HG03378 (cell line): ENCODE measurements at regions not wholly inside any gene's neighbourhood (a gene's known extent, or its start where the extent isn't known, plus 50 kb on each side); places are given as distances from the start of the nearest gene placed in this dataset.
A peak's percentile ranks its signal among the peaks of the same experiment; 100 is the strongest.

Experiments
- ATAC-seq: cut with Tn5 transposase; IDR thresholded peaks from one replicate; pipeline ENCODE4 v1.9.1; 2021; ENCODE audit warnings: mild to moderate bottlenecking, moderate library complexity; ENCODE audit not compliant: unreplicated experiment

GRCh38 chr2:156165742-156166141, 166.8 kb downstream of the NR4A2 start:
- ATAC-seq, result no peak

GRCh38 chr2:156164091-156164720, 168.3 kb downstream of the NR4A2 start:
- no peak for ATAC-seq

- ATAC-seq, result no peak
Measured at GRCh38 chr2:156158808-156159207, 173.7 kb downstream of the NR4A2 start.

- no peak for ATAC-seq
Measured at GRCh38 chr2:156157670-156158069, 174.9 kb downstream of the NR4A2 start.

GRCh38 chr2:156156580-156156979, 175.9 kb downstream of the NR4A2 start:
- ATAC-seq, result no peak

GRCh38 chr2:156155319-156155718, 177.2 kb downstream of the NR4A2 start:
- ATAC-seq, result no peak

DNA sequence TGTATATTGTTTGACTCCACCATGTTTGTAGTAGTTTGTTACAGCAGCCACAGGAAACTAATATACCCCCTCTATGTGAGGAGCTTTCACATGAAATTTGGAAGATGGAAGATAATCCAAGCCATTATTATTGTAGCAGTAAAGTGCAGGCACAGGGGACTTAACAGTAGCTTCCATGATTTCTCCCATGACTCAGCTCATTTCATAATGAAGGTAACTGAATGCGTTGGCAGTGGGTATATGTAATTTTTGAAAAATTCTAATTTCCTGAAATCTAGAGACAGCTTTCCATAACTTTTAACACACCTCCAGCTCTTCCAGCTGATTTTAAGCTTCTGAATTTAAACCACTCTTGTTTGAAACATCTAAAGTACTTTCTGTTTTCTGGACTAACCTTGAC, 181.2 kb downstream of the NR4A2 start:
- ATAC-seq, result no peak

- ATAC-seq, result peak; percentile 92
Measured at GRCh38 chr2:156147594-156148330, 184.8 kb downstream of the NR4A2 start.

- ATAC-seq, result no peak
Measured at GRCh38 chr2:156145976-156146375, 186.5 kb downstream of the NR4A2 start.

DNA sequence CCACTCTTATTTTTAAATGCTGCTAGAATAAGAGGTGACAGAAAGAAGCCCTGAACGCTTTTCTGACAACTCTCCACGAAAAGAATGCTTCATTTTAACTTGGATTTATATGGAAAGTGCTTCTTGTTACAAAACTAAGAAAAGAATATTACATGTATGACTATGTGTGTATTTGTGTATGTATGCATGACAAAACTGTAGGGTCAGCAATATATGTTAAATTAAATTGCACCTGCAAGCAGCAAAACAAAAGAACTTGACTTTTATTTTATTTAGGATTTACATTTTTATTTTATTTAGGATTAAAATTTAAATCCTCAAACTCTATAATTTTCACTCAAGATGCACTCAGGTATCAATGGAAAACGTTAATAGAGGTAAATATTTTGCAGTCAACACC, 187.1 kb downstream of the NR4A2 start:
- no peak for ATAC-seq

DNA sequence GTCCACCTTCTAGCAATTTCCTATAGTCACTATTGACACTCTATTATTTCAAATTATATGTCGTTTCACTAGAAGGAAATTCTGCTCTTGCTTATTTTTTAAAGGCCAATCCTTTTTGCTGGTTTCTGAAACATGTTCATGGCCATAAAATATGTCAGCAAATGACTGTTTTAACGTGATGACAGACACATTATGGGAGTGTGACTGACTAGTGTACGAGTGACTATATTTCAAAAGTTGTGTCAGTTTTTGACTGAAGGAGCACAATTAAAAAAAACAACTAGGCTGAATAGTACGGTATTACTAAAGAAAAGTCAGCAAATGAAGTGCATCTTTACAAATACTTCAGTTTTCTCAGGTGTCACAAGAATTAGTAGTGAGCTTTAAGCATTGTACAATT, 196.0 kb downstream of the NR4A2 start:
- ATAC-seq, result no peak

- ATAC-seq, result no peak
Measured at GRCh38 chr2:156134887-156135286, 197.6 kb downstream of the NR4A2 start.

DNA sequence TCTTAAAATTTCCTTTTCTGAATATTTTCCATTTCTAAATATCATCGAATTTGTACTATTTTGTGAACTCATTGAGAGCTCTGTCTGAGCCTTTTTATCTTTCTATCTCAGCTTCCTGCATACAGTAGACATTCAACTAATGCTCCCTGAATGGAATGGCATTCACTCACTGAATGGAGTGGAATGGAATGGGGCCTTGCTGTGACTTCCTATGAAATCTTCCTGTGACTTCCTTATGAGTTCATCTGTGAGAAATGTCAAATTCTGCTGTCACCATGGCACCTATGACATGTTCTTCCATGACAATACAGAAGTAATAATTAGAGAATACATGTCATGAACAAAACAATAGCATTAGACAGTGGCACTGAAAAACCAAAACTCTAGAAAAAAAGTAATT, 199.6 kb downstream of the NR4A2 start:
- ATAC-seq, result no peak

GRCh38 chr2:156132130-156132529, 200.4 kb downstream of the NR4A2 start:
- ATAC-seq, result no peak

DNA sequence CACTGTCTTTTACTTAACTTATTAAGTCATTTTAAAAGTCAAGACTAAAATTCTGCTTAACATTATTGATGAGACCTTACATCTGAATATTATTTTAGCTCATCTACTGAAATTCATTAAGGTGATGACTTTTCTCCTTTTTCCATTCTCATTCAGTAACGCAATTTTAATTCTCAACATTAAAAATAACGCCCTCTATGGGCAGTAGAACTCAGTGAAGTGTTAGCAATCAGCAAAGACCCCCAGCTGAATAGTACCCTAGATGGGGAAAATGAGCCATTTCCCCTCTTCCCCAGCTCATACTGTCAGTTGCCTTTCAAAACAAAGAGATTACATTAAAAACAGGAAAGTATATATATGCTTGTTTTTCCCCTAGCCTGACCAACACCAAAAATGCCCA, 203.3 kb downstream of the NR4A2 start:
- ATAC-seq, result no peak

DNA sequence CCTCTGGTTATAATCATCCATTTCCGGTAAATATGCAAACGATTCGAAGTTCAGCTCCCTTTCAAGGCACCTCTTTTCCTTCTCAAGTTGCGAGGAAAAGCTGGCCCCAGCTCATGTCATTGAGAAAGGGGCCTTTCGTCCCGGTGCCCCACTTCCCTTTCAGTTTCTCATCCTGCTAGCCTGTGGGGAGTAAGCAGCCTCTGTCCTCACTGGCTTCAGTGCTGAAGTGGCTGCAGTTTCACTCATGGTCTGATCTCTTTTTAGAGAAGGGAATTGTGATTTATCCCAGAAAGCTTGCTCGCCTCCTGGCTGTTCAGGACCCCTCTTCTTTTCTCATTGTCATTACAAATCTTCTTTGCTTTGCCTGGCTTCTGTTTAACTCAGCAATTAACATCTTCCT, 207.5 kb downstream of the NR4A2 start:
- no peak for ATAC-seq

DNA sequence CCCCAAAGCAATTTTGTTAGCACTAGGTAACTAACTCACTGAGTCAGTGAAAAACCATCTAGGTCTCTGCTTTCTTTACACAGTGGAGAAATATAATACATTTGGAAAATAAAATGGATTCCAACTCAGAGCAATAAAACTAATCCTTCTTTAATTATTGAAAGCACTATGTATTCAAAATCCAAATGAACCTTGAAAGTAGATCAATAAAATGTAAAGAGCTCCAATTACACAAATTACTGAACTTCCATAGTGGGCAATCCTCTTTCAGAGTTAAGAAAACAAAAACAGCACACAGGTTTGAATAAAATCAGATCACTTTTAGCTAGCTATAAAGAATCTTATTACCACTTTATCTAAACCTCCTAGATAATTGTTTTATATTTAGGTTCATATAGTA, 208.1 kb downstream of the NR4A2 start:
- no peak for ATAC-seq

- no peak for ATAC-seq
Measured at GRCh38 chr2:156118753-156119416, 213.6 kb downstream of the NR4A2 start.

DNA sequence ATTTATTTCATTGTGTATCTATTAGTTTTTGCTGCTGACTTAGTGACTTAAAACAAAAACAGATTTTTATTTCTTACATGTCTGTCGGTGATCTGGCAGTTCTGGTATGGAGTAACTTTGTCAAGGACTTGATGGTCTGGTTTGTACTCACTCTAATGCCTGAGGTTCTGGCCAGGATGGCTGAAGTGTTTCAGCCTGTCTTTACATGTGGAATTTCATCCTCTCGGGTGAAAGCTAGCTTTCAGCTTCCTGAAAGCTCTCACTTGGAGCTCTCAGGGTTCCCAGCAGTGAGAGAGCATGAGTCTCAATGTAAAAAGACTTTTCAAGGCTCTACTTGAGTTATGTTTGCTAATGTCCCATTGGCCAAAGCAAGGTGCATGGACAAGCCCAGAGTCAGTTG, 216.4 kb downstream of the NR4A2 start:
- ATAC-seq, result no peak

DNA sequence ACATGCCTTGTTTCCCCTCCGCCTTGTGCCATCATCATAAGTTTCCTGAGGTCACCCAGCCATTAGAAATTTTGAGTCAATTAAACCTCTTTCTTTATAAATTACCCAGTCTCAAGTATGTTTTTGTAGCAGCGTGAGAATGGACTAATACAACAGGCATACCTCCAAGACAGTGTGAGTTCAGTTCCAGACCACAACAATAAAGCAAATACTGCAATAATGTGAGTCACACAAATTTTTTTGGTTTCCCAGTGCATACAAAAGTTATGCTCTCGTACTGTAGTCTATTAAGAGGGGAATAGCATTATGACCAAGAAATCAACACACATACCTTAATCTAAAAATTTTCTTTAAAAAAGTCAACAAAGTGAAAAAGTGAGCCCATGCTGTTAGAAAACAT, 217.2 kb downstream of the NR4A2 start:
- ATAC-seq, result no peak

GRCh38 chr2:156112323-156112722, 220.2 kb downstream of the NR4A2 start:
- no peak for ATAC-seq

- ATAC-seq, result peak; percentile 97
Measured at GRCh38 chr2:156110890-156111289, 221.6 kb downstream of the NR4A2 start.
